ENCODE measurements at regions not wholly inside any gene's neighbourhood (a gene's known extent, or its start where the extent isn't known, plus 50 kb on each side); places are given as distances from the start of the nearest gene placed in this dataset.

DNA sequence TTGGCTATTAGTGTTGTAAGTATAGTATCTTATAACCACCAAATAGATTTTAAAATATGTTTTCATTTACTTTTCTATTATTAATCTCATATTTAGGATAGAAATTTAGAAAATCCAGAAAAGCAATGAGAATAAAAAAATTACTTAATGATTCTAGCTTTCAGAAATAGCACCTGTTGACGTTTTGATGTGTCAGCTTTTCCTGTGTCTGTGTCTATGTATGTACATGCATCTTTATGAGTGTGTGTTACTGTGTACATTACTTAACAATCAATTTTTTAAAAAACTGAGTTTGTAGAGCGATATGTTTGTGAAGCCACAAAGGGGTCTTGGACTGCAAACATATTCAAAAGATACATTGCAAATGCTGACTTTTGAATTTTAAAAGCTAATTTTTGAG, 526.9 kb downstream of the BCKDHB start:
- no peak for FAIRE-seq
- RAD21 ChIA-PET (ENCODE audit: unreplicated experiment) = interaction anchor here (1.6 kb wide), 1 partner anchor 11 kb away, joined by 3 read pairs; no protein-coding TSS in a partner anchor
- TF ChIP-seq TARDBP (IDR thresholded peaks at IDR 0.05; ENCODE audit: borderline replicate concordance) (no peak), YBX1 (IDR thresholded peaks at IDR 0.05) (no peak), LARP7 (IDR thresholded peaks at IDR 0.05) (no peak), MLLT1 (IDR thresholded peaks at IDR 0.05) (no peak), SRF (IDR thresholded peaks at IDR 0.05; ENCODE audit: low read depth in 2 of 2, low read length in 2 of 2) (no peak), NRF1 (conservative IDR thresholded peaks at IDR 0.05; ENCODE audit: low read depth, low read length) (no peak), POLR2A (IDR thresholded peaks at IDR 0.05; ENCODE audit: low read depth, low read length) (no peak), BRCA1 (IDR thresholded peaks at IDR 0.05; ENCODE audit: low read depth, low read length) (no peak), SMAD1 (IDR thresholded peaks at IDR 0.05; ENCODE audit: low read depth, partially characterized antibody) (no peak), MEF2A (IDR thresholded peaks at IDR 0.05; ENCODE audit: insufficient read depth, low read depth, low read length) (no peak), SP1 (IDR thresholded peaks at IDR 0.05; ENCODE audit: low read depth, low read length) (no peak), RFX5 (IDR thresholded peaks at IDR 0.05; ENCODE audit: low read depth, low read length) (no peak), RAD21 (IDR thresholded peaks at IDR 0.05; ENCODE audit: insufficient read depth, low read depth, low read length) (no peak), ZBTB11 (CRISPR knock-in tag; IDR thresholded peaks at IDR 0.05) (no peak), RCOR1 (conservative IDR thresholded peaks at IDR 0.05; ENCODE audit: low read depth, low read length) (no peak), BMI1 (IDR thresholded peaks at IDR 0.05; ENCODE audit: borderline replicate concordance) (no peak)
- TF ChIP-seq, protein P1, sequence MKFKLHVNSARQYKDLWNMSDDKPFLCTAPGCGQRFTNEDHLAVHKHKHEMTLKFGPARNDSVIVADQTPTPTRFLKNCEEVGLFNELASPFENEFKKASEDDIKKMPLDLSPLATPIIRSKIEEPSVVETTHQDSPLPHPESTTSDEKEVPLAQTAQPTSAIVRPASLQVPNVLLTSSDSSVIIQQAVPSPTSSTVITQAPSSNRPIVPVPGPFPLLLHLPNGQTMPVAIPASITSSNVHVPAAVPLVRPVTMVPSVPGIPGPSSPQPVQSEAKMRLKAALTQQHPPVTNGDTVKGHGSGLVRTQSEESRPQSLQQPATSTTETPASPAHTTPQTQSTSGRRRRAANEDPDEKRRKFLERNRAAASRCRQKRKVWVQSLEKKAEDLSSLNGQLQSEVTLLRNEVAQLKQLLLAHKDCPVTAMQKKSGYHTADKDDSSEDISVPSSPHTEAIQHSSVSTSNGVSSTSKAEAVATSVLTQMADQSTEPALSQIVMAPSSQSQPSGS (IDR thresholded peaks at IDR 0.05; ENCODE audit: low read length) = no peak
- TF ChIP-seq, protein P2, sequence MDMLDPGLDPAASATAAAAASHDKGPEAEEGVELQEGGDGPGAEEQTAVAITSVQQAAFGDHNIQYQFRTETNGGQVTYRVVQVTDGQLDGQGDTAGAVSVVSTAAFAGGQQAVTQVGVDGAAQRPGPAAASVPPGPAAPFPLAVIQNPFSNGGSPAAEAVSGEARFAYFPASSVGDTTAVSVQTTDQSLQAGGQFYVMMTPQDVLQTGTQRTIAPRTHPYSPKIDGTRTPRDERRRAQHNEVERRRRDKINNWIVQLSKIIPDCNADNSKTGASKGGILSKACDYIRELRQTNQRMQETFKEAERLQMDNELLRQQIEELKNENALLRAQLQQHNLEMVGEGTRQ (IDR thresholded peaks at IDR 0.05; ENCODE audit: borderline replicate concordance, low read depth, low read length) = no peak
- TF ChIP-seq, protein P3, sequence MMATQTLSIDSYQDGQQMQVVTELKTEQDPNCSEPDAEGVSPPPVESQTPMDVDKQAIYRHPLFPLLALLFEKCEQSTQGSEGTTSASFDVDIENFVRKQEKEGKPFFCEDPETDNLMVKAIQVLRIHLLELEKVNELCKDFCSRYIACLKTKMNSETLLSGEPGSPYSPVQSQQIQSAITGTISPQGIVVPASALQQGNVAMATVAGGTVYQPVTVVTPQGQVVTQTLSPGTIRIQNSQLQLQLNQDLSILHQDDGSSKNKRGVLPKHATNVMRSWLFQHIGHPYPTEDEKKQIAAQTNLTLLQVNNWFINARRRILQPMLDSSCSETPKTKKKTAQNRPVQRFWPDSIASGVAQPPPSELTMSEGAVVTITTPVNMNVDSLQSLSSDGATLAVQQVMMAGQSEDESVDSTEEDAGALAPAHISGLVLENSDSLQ (IDR thresholded peaks at IDR 0.05) = no peak

More for the DNA sequence above, 526.9 kb downstream of the BCKDHB start:
- intact Hi-C loops (cut with micrococcal nuclease; ENCODE audit: unreplicated experiment) (no loop called here), in situ Hi-C loops (cut with MboI) (no loop called here)
- Histone ChIP-seq H2AFZ (ENCODE audit: control insufficient read depth, low read depth, low read length) (no peak overlapping the region), H3K9ac (ENCODE audit: control insufficient read depth, insufficient read depth, low read length) (no peak overlapping the region), H3K4me2 (ENCODE audit: control insufficient read depth, insufficient read depth) (no peak overlapping the region), H4K20me1 (ENCODE audit: control insufficient read depth, insufficient read depth) (no peaks in the 10 kb centered on the region), H3K4me3 (no peak overlapping the region), H3K4me1 (ENCODE audit: control insufficient read depth, insufficient read depth, low read length) (no peaks in the 10 kb centered on the region), H3K27me3 (replicated peaks in 1 of 2; ENCODE audit: control insufficient read depth in 2 of 2, insufficient read depth in 2 of 2, low read length in 1 of 2) (no peaks in the 10 kb centered on the region), H3K27ac (ENCODE audit: control insufficient read depth, insufficient read depth) (no peak overlapping the region), H3K36me3 (ENCODE audit: control insufficient read depth in 2 of 2, insufficient read depth in 2 of 2, low read length in 1 of 2) (no peaks in the 10 kb centered on the region), H3K9me3 (replicated peaks; ENCODE audit: control insufficient read depth, insufficient read depth, low read length) (no peaks in the 10 kb centered on the region), H3K79me2 (ENCODE audit: control insufficient read depth, insufficient read depth, low read length) (no peaks in the 10 kb centered on the region)
- BruUV-seq (replicated peaks) = no TSS peak
- CTCF ChIA-PET = no interaction called here
- no peak for ATAC-seq
- WGBS (ENCODE audit: insufficient coverage, insufficient replicate concordance, low lambda C conversion rate, missing lambda C conversion rate) = 17% methylated on average over 2 of the region's 2 CpGs
- SMC1A ChIA-PET (ENCODE audit: uncharacterized antibody, unreplicated experiment) = interaction anchor here (0.9 kb wide), 1 partner anchor 27 kb away, joined by 4 read pairs; no protein-coding TSS in a partner anchor
- no peak for DNase-seq (ENCODE audit: low read depth, low spot score)
- POLR2A ChIA-PET = no interaction called here
